ENCODE measurements at regions not wholly inside any gene's neighbourhood (a gene's known extent, or its start where the extent isn't known, plus 50 kb on each side); places are given as distances from the start of the nearest gene placed in this dataset.

DNA sequence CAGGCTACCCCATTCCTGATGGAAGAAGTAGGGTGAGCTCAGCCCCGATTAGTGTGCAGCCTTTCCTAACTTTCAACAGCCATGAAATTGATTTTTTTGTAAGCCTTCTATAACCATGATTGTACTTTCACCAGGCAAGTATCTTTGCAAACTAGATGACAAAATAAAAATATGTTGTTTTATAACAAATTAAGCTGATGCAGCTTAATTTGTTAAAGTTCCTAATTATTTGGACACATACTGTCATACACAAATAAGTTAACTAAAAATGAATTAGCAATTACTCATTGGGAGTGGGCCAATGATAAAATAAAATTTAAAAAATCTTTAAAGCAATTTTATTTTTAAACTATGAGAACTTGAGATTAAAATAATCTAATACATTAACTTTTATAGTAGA is 113.1 kb upstream of the FANCL start:
- ATAC-seq: no peak
- TF ChIP-seq TCF4 (CRISPR knock-in tag; IDR thresholded peaks at IDR 0.05; ENCODE audit: borderline replicate concordance) (no peak), OSR1 (CRISPR knock-in tag; IDR thresholded peaks at IDR 0.05) (no peak), SNAI2 (CRISPR knock-in tag; IDR thresholded peaks at IDR 0.05) (no peak), ZNF70 (CRISPR knock-in tag; IDR thresholded peaks at IDR 0.05) (no peak), ZNF8 (CRISPR knock-in tag; IDR thresholded peaks at IDR 0.05) (no peak), CSDC2 (CRISPR knock-in tag; IDR thresholded peaks at IDR 0.05) (no peak), TOX (CRISPR knock-in tag; IDR thresholded peaks at IDR 0.05; ENCODE audit: borderline replicate concordance) (no peak), ISL1 (CRISPR knock-in tag; IDR thresholded peaks at IDR 0.05) (no peak), PPARA (CRISPR knock-in tag; IDR thresholded peaks at IDR 0.05; ENCODE audit: borderline replicate concordance) (no peak)
- TF ChIP-seq, protein P1, sequence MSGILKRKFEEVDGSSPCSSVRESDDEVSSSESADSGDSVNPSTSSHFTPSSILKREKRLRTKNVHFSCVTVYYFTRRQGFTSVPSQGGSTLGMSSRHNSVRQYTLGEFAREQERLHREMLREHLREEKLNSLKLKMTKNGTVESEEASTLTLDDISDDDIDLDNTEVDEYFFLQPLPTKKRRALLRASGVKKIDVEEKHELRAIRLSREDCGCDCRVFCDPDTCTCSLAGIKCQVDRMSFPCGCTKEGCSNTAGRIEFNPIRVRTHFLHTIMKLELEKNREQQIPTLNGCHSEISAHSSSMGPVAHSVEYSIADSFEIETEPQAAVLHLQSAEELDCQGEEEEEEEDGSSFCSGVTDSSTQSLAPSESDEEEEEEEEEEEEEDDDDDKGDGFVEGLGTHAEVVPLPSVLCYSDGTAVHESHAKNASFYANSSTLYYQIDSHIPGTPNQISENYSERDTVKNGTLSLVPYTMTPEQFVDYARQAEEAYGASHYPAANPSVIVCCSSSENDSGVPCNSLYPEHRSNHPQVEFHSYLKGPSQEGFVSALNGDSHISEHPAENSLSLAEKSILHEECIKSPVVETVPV (CRISPR knock-in tag; IDR thresholded peaks at IDR 0.05): no peak
- TF ChIP-seq, protein P2, sequence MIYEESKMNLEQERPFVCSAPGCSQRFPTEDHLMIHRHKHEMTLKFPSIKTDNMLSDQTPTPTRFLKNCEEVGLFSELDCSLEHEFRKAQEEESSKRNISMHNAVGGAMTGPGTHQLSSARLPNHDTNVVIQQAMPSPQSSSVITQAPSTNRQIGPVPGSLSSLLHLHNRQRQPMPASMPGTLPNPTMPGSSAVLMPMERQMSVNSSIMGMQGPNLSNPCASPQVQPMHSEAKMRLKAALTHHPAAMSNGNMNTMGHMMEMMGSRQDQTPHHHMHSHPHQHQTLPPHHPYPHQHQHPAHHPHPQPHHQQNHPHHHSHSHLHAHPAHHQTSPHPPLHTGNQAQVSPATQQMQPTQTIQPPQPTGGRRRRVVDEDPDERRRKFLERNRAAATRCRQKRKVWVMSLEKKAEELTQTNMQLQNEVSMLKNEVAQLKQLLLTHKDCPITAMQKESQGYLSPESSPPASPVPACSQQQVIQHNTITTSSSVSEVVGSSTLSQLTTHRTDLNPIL (CRISPR knock-in tag; IDR thresholded peaks at IDR 0.05; ENCODE audit: low read depth): no peak

DNA sequence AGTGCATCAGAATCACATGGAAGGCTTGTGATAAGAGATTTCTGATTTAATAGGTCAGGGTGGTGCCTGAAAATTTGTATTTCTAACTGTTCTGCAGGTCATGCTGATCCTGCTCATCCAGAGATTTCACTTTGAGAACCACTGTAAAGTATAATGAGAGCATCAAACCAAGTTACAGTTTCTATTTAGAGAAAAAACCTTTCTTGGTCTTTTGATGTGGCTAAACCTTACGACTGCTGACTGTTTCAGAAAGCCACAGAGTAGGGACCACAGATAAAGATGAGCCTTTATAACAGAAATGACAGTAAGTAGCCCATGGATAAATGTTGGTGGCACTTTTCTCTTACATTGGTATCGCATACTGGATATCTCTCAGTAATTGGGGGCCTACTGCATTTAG is 109.4 kb upstream of the FANCL start:
- TF ChIP-seq, protein P3, sequence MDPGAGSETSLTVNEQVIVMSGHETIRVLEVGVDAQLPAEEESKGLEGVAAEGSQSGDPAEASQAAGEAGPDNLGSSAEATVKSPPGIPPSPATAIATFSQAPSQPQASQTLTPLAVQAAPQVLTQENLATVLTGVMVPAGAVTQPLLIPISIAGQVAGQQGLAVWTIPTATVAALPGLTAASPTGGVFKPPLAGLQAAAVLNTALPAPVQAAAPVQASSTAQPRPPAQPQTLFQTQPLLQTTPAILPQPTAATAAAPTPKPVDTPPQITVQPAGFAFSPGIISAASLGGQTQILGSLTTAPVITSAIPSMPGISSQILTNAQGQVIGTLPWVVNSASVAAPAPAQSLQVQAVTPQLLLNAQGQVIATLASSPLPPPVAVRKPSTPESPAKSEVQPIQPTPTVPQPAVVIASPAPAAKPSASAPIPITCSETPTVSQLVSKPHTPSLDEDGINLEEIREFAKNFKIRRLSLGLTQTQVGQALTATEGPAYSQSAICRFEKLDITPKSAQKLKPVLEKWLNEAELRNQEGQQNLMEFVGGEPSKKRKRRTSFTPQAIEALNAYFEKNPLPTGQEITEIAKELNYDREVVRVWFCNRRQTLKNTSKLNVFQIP (CRISPR knock-in tag; IDR thresholded peaks at IDR 0.05; ENCODE audit: borderline replicate concordance, low read depth): no peak
- no peak for TF ChIP-seq ZFP30 (CRISPR knock-in tag; IDR thresholded peaks at IDR 0.05)
- no peak for TF ChIP-seq ZNF565 (CRISPR knock-in tag; conservative IDR thresholded peaks at IDR 0.05; ENCODE audit: low read depth)
- no peak for TF ChIP-seq RARB (CRISPR knock-in tag; IDR thresholded peaks at IDR 0.05)
- TF ChIP-seq, protein P1 (CRISPR knock-in tag; IDR thresholded peaks at IDR 0.05): no peak
- TF ChIP-seq GLIS3 (CRISPR knock-in tag; IDR thresholded peaks at IDR 0.05): no peak
- TF ChIP-seq ARNTL (CRISPR knock-in tag; IDR thresholded peaks at IDR 0.05; ENCODE audit: borderline replicate concordance, low read depth): no peak
- TF ChIP-seq BACH2 (CRISPR knock-in tag; IDR thresholded peaks at IDR 0.05; ENCODE audit: borderline replicate concordance): no peak
- no peak for TF ChIP-seq CSDC2 (CRISPR knock-in tag; IDR thresholded peaks at IDR 0.05)
- no peak for TF ChIP-seq PPARA (CRISPR knock-in tag; IDR thresholded peaks at IDR 0.05; ENCODE audit: borderline replicate concordance)
- TF ChIP-seq, protein P4, sequence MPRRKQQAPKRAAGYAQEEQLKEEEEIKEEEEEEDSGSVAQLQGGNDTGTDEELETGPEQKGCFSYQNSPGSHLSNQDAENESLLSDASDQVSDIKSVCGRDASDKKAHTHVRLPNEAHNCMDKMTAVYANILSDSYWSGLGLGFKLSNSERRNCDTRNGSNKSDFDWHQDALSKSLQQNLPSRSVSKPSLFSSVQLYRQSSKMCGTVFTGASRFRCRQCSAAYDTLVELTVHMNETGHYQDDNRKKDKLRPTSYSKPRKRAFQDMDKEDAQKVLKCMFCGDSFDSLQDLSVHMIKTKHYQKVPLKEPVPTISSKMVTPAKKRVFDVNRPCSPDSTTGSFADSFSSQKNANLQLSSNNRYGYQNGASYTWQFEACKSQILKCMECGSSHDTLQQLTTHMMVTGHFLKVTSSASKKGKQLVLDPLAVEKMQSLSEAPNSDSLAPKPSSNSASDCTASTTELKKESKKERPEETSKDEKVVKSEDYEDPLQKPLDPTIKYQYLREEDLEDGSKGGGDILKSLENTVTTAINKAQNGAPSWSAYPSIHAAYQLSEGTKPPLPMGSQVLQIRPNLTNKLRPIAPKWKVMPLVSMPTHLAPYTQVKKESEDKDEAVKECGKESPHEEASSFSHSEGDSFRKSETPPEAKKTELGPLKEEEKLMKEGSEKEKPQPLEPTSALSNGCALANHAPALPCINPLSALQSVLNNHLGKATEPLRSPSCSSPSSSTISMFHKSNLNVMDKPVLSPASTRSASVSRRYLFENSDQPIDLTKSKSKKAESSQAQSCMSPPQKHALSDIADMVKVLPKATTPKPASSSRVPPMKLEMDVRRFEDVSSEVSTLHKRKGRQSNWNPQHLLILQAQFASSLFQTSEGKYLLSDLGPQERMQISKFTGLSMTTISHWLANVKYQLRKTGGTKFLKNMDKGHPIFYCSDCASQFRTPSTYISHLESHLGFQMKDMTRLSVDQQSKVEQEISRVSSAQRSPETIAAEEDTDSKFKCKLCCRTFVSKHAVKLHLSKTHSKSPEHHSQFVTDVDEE (CRISPR knock-in tag; IDR thresholded peaks at IDR 0.05): no peak
- TF ChIP-seq, protein P2 (CRISPR knock-in tag; IDR thresholded peaks at IDR 0.05; ENCODE audit: low read depth): no peak
- no peak for TF ChIP-seq SNAI2 (CRISPR knock-in tag; IDR thresholded peaks at IDR 0.05)
- no peak for TF ChIP-seq TCF4 (CRISPR knock-in tag; IDR thresholded peaks at IDR 0.05; ENCODE audit: borderline replicate concordance)
- TF ChIP-seq ZNF8 (CRISPR knock-in tag; IDR thresholded peaks at IDR 0.05): no peak
- no peak for TF ChIP-seq ISL1 (CRISPR knock-in tag; IDR thresholded peaks at IDR 0.05)
- TF ChIP-seq TOX (CRISPR knock-in tag; IDR thresholded peaks at IDR 0.05; ENCODE audit: borderline replicate concordance): no peak
- TF ChIP-seq ZC3H10 (CRISPR knock-in tag; IDR thresholded peaks at IDR 0.05): no peak
- ATAC-seq: no peak
